ENCODE measurements at regions not wholly inside any gene's neighbourhood (a gene's known extent, or its start where the extent isn't known, plus 50 kb on each side); places are given as distances from the start of the nearest gene placed in this dataset.

DNA sequence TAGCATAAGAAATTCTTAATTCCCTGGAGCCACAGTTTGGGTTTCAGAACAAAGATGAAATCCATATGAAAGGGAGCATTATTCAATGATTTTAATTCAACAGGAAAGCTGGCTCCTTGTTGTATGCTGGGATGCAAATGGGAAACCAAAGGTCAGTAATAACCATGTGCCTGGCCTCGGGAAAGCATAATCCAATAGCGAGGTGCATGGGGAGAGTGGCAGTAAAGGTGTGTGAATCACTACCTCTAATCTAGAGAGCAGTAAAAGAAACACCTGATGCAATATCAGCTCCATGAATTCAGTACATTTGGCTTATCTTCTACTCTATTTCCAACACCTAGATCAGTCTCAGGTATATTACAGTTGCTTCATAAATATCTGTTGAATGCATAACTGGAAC is 220.1 kb downstream of the FBXO15 start (continued):
- no peak for TF ChIP-seq ZBTB11 (CRISPR knock-in tag; IDR thresholded peaks at IDR 0.05)
- no peak for TF ChIP-seq PRDM15 (CRISPR knock-in tag; IDR thresholded peaks at IDR 0.05)
- no peak for TF ChIP-seq SPI1 (IDR thresholded peaks at IDR 0.05; ENCODE audit: borderline replicate concordance, insufficient read depth, low read depth, low read length)

GRCh38 chr18:73924836-73925235 is 222.8 kb downstream of the FBXO15 start:
- ATAC-seq (no peak), FAIRE-seq (no peak), DNase-seq (ENCODE audit: low read depth, low spot score) (no peak)
- Histone ChIP-seq H3K4me3 (no peak overlapping the region), H3K4me1 (ENCODE audit: control insufficient read depth, insufficient read depth, low read length) (no peaks in the 10 kb centered on the region), H3K9ac (ENCODE audit: control insufficient read depth, insufficient read depth, low read length) (no peak overlapping the region), H3K4me2 (ENCODE audit: control insufficient read depth, insufficient read depth) (no peak overlapping the region), H3K9me3 (replicated peaks; ENCODE audit: control insufficient read depth, insufficient read depth, low read length) (no peaks in the 10 kb centered on the region), H2AFZ (ENCODE audit: control insufficient read depth, low read depth, low read length) (no peak overlapping the region), H3K27ac (ENCODE audit: control insufficient read depth, insufficient read depth) (no peak overlapping the region), H3K36me3 (ENCODE audit: control insufficient read depth in 2 of 2, insufficient read depth in 2 of 2, low read length in 1 of 2) (no peaks in the 10 kb centered on the region), H3K79me2 (ENCODE audit: control insufficient read depth, insufficient read depth, low read length) (no peaks in the 10 kb centered on the region), H3K27me3 (replicated peaks in 1 of 2; ENCODE audit: control insufficient read depth in 2 of 2, insufficient read depth in 2 of 2, low read length in 1 of 2) (no peaks in the 10 kb centered on the region), H4K20me1 (ENCODE audit: control insufficient read depth, insufficient read depth) (no peaks in the 10 kb centered on the region)
- ChIA-PET RAD21 (ENCODE audit: unreplicated experiment) (no interaction called here), CTCF (no interaction called here), SMC1A (ENCODE audit: uncharacterized antibody, unreplicated experiment) (no interaction called here), POLR2A (no interaction called here)
- intact Hi-C loops (cut with micrococcal nuclease; ENCODE audit: unreplicated experiment) (no loop called here), in situ Hi-C loops (cut with MboI) (no loop called here)
- no TSS peak for BruUV-seq (replicated peaks)
- 32% methylated on average over 3 of the region's 3 CpGs for WGBS (ENCODE audit: insufficient coverage, insufficient replicate concordance, low lambda C conversion rate, missing lambda C conversion rate)
- TF ChIP-seq MEF2A (IDR thresholded peaks at IDR 0.05; ENCODE audit: insufficient read depth, low read depth, low read length) (no peak), ZNF274 (IDR thresholded peaks at IDR 0.05; ENCODE audit: insufficient read depth, insufficient read length) (no peak), NFXL1 (IDR thresholded peaks at IDR 0.05; ENCODE audit: borderline replicate concordance) (no peak), STAT1 (conservative IDR thresholded peaks at IDR 0.05) (no peak), JUND (IDR thresholded peaks at IDR 0.05; ENCODE audit: low read depth, low read length) (no peak), IKZF2 (IDR thresholded peaks at IDR 0.05) (no peak), POLR2A (IDR thresholded peaks at IDR 0.05; ENCODE audit: low read depth, low read length) (no peak), EP300 (IDR thresholded peaks at IDR 0.05; ENCODE audit: borderline replicate concordance in 1 of 2, control insufficient read depth in 1 of 2, low read depth in 2 of 2, low read length in 2 of 2) (no peak), IRF5 (IDR thresholded peaks at IDR 0.05; ENCODE audit: borderline replicate concordance) (no peak), BCL11A (IDR thresholded peaks at IDR 0.05; ENCODE audit: low read depth, low read length) (no peak), MTA3 (IDR thresholded peaks at IDR 0.05; ENCODE audit: borderline replicate concordance, low read length) (no peak), CREM (IDR thresholded peaks at IDR 0.05; ENCODE audit: low read depth) (no peak), ZSCAN29 (IDR thresholded peaks at IDR 0.05) (no peak)
- TF ChIP-seq, protein P1, sequence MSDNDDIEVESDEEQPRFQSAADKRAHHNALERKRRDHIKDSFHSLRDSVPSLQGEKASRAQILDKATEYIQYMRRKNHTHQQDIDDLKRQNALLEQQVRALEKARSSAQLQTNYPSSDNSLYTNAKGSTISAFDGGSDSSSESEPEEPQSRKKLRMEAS (IDR thresholded peaks at IDR 0.05; ENCODE audit: low read depth, low read length): no peak
